HepG2 (cell line): ENCODE measurements at regions not wholly inside any gene's neighbourhood (a gene's known extent, or its start where the extent isn't known, plus 50 kb on each side); places are given as distances from the start of the nearest gene placed in this dataset.
A peak's percentile ranks its signal among the peaks of the same experiment; 100 is the strongest.

Experiments used
- BRD4 ChIP-seq: sonication (generic); formaldehyde crosslinking; IDR thresholded peaks from 2 replicates; pipeline ENCODE4 v1.4.0; 2020; ENCODE audit warnings: missing genetic modification reagents
- HDAC2 ChIP-seq: sonication (generic); formaldehyde crosslinking; IDR thresholded peaks from 2 replicates; pipeline ENCODE4 v1.4.0; 2020; ENCODE audit warnings: missing genetic modification reagents
- MTA1 ChIP-seq: sonication (generic); formaldehyde crosslinking; IDR thresholded peaks from 2 replicates; pipeline ENCODE4 v1.4.0; 2020; ENCODE audit warnings: missing genetic modification reagents, mild to moderate bottlenecking, borderline replicate concordance
- MTF2 ChIP-seq: sonication (generic); formaldehyde crosslinking; IDR thresholded peaks from 2 replicates; pipeline ENCODE4 v1.5.0; 2020; ENCODE audit warnings: missing genetic modification reagents, borderline replicate concordance
- NFE2L2 ChIP-seq: fragments of 150-350 bp; IDR thresholded peaks from 2 replicates; pipeline ENCODE4 v1.6.1; 2014; ENCODE audit warnings: low read length
- NFYC ChIP-seq: IDR thresholded peaks from 2 replicates; pipeline ENCODE4 v1.6.1; 2016; ENCODE audit warnings: missing genetic modification reagents, missing compliant biosample characterization
- NKX3-1 ChIP-seq: sonication (generic); formaldehyde crosslinking; IDR thresholded peaks from 2 replicates; pipeline ENCODE4 v1.5.0; 2020; ENCODE audit warnings: missing genetic modification reagents
- POLR2G ChIP-seq: fragments of 200-400 bp; formaldehyde crosslinking; IDR thresholded peaks from 2 replicates; pipeline ENCODE4 v1.6.1; 2018; ENCODE audit warnings: mild to moderate bottlenecking, low read depth, low read length, moderate library complexity
- STAT5B ChIP-seq: sonication (generic); formaldehyde crosslinking; IDR thresholded peaks from 2 replicates; pipeline ENCODE4 v1.4.0; 2020; ENCODE audit warnings: missing genetic modification reagents
- TMF1 ChIP-seq: sonication (generic); formaldehyde crosslinking; IDR thresholded peaks from 2 replicates; pipeline ENCODE4 v1.8.1; 2022; ENCODE audit warnings: low read depth, missing genetic modification reagents
- ZFP36L2 ChIP-seq: sonication (generic); formaldehyde crosslinking; IDR thresholded peaks from 2 replicates; pipeline ENCODE4 v1.4.0; 2020; ENCODE audit warnings: missing genetic modification reagents
- ZNF264 ChIP-seq: sonication (generic); formaldehyde crosslinking; IDR thresholded peaks from 2 replicates; pipeline ENCODE4 v1.4.0; 2020; ENCODE audit warnings: missing genetic modification reagents
- ZNF335 ChIP-seq: sonication (generic); formaldehyde crosslinking; IDR thresholded peaks from 2 replicates; pipeline ENCODE4 v1.4.0; 2020; ENCODE audit warnings: missing genetic modification reagents
- ZNF33B ChIP-seq: sonication (generic); formaldehyde crosslinking; IDR thresholded peaks from 2 replicates; pipeline ENCODE4 v1.5.1; 2020; ENCODE audit warnings: mild to moderate bottlenecking, missing genetic modification reagents
- ZNF383 ChIP-seq: sonication (generic); formaldehyde crosslinking; IDR thresholded peaks from 2 replicates; pipeline ENCODE4 v1.4.0; 2020; ENCODE audit warnings: missing genetic modification reagents, mild to moderate bottlenecking, borderline replicate concordance
- ZNF550 ChIP-seq: sonication (generic); formaldehyde crosslinking; IDR thresholded peaks from 2 replicates; pipeline ENCODE4 v1.4.0; 2020; ENCODE audit warnings: mild to moderate bottlenecking, missing genetic modification reagents, borderline replicate concordance
- ZNF619 ChIP-seq: sonication (generic); formaldehyde crosslinking; IDR thresholded peaks from 2 replicates; pipeline ENCODE4 v1.4.0; 2020; ENCODE audit warnings: mild to moderate bottlenecking, missing genetic modification reagents
- ZNF652 ChIP-seq: IDR thresholded peaks from 2 replicates; pipeline ENCODE4 v1.6.1; 2016; ENCODE audit warnings: low read depth, borderline replicate concordance
- ZNF670 ChIP-seq: sonication (generic); formaldehyde crosslinking; IDR thresholded peaks from 2 replicates; pipeline ENCODE4 v1.8.0; 2022; ENCODE audit warnings: mild to moderate bottlenecking, missing genetic modification reagents, borderline replicate concordance
- ZNF678 ChIP-seq: sonication (generic); formaldehyde crosslinking; IDR thresholded peaks from 2 replicates; pipeline ENCODE4 v1.4.0; 2020; ENCODE audit warnings: mild to moderate bottlenecking, missing genetic modification reagents
- ZNF703 ChIP-seq: sonication (generic); formaldehyde crosslinking; IDR thresholded peaks from 2 replicates; pipeline ENCODE4 v1.5.1; 2020; ENCODE audit warnings: missing genetic modification reagents, mild to moderate bottlenecking, moderate library complexity, borderline replicate concordance
- ZNF776 ChIP-seq: sonication (generic); formaldehyde crosslinking; IDR thresholded peaks from 2 replicates; pipeline ENCODE4 v1.4.0; 2020; ENCODE audit warnings: mild to moderate bottlenecking, missing genetic modification reagents
- ZNF850 ChIP-seq: sonication (generic); formaldehyde crosslinking; conservative IDR thresholded peaks from 2 replicates; pipeline ENCODE4 v1.9.0; 2021; ENCODE audit warnings: mild to moderate bottlenecking, missing genetic modification reagents
- TF ChIP-seq, protein P1 (sequence below): sonication (generic); formaldehyde crosslinking; IDR thresholded peaks from 2 replicates; pipeline ENCODE4 v1.4.0; 2020; ENCODE audit warnings: missing genetic modification reagents, mild to moderate bottlenecking, borderline replicate concordance
- TF ChIP-seq, protein P2 (sequence below): sonication (generic); formaldehyde crosslinking; IDR thresholded peaks from 2 replicates; pipeline ENCODE4 v1.5.1; 2020; ENCODE audit warnings: missing genetic modification reagents, mild to moderate bottlenecking, borderline replicate concordance
- TF ChIP-seq, protein P3 (sequence below): sonication (generic); formaldehyde crosslinking; IDR thresholded peaks from 2 replicates; pipeline ENCODE4 v1.5.1; 2020; ENCODE audit warnings: mild to moderate bottlenecking, moderate library complexity, missing genetic modification reagents
- TF ChIP-seq, protein P4 (sequence below): sonication (generic); formaldehyde crosslinking; IDR thresholded peaks from 2 replicates; pipeline ENCODE4 v1.8.1; 2022; ENCODE audit warnings: mild to moderate bottlenecking, missing genetic modification reagents

DNA sequence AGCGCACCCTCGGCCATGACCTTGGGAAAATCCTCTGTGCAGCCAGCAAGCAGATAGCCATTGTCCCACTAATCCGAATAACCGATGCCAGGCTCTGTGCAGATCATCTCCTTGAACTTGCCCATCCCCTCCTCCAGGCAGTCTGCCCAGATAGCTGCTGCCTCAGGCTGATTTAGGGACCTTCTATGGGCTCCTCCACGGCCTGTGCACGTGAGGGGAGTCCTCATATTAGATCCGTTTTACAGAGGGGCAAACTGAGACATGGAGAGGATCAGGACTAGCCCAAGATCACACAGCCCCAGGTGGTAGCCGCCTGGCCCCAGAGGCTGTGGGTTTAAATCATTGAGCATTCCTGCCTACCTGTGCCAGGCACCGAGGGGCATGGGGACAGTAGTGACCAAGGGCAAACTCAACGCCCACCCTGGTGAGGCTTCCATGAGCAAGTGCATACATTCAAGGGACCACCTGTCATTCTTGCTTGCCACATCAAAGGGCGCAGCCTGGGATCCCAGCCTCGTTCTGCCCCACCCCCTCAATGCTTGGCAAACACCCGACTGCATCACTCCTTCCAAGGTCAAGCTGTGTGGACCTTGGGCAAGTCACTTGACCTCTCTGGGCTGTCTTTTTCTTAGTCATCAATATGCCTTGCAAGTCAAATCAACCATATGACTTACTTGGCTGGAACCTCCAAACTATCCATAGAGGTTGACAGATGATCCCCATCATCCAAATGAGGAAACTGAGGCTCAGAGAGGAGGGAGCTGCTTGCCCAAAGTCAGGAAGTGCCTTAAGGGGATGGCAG lies 131.6 kb downstream of the MN1 start (continued):
- TF ChIP-seq, protein P1, sequence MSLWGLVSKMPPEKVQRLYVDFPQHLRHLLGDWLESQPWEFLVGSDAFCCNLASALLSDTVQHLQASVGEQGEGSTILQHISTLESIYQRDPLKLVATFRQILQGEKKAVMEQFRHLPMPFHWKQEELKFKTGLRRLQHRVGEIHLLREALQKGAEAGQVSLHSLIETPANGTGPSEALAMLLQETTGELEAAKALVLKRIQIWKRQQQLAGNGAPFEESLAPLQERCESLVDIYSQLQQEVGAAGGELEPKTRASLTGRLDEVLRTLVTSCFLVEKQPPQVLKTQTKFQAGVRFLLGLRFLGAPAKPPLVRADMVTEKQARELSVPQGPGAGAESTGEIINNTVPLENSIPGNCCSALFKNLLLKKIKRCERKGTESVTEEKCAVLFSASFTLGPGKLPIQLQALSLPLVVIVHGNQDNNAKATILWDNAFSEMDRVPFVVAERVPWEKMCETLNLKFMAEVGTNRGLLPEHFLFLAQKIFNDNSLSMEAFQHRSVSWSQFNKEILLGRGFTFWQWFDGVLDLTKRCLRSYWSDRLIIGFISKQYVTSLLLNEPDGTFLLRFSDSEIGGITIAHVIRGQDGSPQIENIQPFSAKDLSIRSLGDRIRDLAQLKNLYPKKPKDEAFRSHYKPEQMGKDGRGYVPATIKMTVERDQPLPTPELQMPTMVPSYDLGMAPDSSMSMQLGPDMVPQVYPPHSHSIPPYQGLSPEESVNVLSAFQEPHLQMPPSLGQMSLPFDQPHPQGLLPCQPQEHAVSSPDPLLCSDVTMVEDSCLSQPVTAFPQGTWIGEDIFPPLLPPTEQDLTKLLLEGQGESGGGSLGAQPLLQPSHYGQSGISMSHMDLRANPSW (CRISPR knock-in tag): no peak
- TF ChIP-seq NFYC (CRISPR knock-in tag) (no peak), ZNF776 (no peak), ZNF678 (CRISPR knock-in tag) (no peak), ZNF383 (CRISPR knock-in tag) (no peak), BRD4 (no peak), ZNF619 (CRISPR knock-in tag) (no peak), MTA1 (CRISPR knock-in tag) (peak; percentile 27; the same call in 1 of the 2 replicates), NKX3-1 (CRISPR knock-in tag) (no peak), STAT5B (CRISPR knock-in tag) (no peak), MTF2 (CRISPR knock-in tag) (no peak), NFE2L2 (no peak), ZNF550 (CRISPR knock-in tag) (no peak), HDAC2 (CRISPR knock-in tag) (peak; percentile 54), ZNF33B (CRISPR knock-in tag) (no peak), ZNF850 (CRISPR knock-in tag) (no peak), ZFP36L2 (CRISPR knock-in tag) (no peak), POLR2G (0 out of 2 replicates have a peak, but pooled peaks have one; percentile 5), ZNF264 (CRISPR knock-in tag) (no peak), ZNF703 (CRISPR knock-in tag) (no peak), ZNF335 (CRISPR knock-in tag) (no peak), ZNF670 (CRISPR knock-in tag) (no peak), TMF1 (no peak), ZNF652 (CRISPR knock-in tag) (no peak)
- TF ChIP-seq, protein P2, sequence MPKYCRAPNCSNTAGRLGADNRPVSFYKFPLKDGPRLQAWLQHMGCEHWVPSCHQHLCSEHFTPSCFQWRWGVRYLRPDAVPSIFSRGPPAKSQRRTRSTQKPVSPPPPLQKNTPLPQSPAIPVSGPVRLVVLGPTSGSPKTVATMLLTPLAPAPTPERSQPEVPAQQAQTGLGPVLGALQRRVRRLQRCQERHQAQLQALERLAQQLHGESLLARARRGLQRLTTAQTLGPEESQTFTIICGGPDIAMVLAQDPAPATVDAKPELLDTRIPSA: no peak
- TF ChIP-seq, protein P3, sequence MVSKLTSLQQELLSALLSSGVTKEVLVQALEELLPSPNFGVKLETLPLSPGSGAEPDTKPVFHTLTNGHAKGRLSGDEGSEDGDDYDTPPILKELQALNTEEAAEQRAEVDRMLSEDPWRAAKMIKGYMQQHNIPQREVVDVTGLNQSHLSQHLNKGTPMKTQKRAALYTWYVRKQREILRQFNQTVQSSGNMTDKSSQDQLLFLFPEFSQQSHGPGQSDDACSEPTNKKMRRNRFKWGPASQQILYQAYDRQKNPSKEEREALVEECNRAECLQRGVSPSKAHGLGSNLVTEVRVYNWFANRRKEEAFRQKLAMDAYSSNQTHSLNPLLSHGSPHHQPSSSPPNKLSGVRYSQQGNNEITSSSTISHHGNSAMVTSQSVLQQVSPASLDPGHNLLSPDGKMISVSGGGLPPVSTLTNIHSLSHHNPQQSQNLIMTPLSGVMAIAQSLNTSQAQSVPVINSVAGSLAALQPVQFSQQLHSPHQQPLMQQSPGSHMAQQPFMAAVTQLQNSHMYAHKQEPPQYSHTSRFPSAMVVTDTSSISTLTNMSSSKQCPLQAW (CRISPR knock-in tag): no peak
- TF ChIP-seq, protein P4, sequence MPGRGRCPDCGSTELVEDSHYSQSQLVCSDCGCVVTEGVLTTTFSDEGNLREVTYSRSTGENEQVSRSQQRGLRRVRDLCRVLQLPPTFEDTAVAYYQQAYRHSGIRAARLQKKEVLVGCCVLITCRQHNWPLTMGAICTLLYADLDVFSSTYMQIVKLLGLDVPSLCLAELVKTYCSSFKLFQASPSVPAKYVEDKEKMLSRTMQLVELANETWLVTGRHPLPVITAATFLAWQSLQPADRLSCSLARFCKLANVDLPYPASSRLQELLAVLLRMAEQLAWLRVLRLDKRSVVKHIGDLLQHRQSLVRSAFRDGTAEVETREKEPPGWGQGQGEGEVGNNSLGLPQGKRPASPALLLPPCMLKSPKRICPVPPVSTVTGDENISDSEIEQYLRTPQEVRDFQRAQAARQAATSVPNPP (CRISPR knock-in tag): no peak
